H1 (cell line): ENCODE measurements at regions not wholly inside any gene's neighbourhood (a gene's known extent, or its start where the extent isn't known, plus 50 kb on each side); places are given as distances from the start of the nearest gene placed in this dataset.

ENCODE experiments used
- ATF3 ChIP-seq: IDR thresholded peaks from 2 replicates; pipeline ENCODE4 v1.6.1; 2011; ENCODE audit warnings: low read depth, mild to moderate bottlenecking, low read length; ENCODE audit not compliant: insufficient read depth
- MAX ChIP-seq: IDR thresholded peaks from 2 replicates; pipeline ENCODE4 v1.6.1; 2012; ENCODE audit warnings: inconsistent platforms
- TCF12 ChIP-seq: IDR thresholded peaks from 2 replicates; pipeline ENCODE4 v1.6.1; 2011; ENCODE audit warnings: low read depth, mild to moderate bottlenecking, low read length
- TF ChIP-seq, protein P1 (sequence below): fragments of 300-600 bp; sonication (generic); IDR thresholded peaks from 2 replicates; pipeline ENCODE4 v1.7.1; 2012; ENCODE audit warnings: low read length, moderate library complexity, mild to moderate bottlenecking, inconsistent platforms; ENCODE audit not compliant: insufficient replicate concordance
- TF ChIP-seq, protein P2 (sequence below): IDR thresholded peaks from 2 replicates; pipeline ENCODE4 v1.6.1; 2012; ENCODE audit warnings: low read length, inconsistent platforms

GRCh38 chr11:121777056-121777455, 324.3 kb upstream of the SORL1-AS1 start (continued):
- TF ChIP-seq, protein P1, sequence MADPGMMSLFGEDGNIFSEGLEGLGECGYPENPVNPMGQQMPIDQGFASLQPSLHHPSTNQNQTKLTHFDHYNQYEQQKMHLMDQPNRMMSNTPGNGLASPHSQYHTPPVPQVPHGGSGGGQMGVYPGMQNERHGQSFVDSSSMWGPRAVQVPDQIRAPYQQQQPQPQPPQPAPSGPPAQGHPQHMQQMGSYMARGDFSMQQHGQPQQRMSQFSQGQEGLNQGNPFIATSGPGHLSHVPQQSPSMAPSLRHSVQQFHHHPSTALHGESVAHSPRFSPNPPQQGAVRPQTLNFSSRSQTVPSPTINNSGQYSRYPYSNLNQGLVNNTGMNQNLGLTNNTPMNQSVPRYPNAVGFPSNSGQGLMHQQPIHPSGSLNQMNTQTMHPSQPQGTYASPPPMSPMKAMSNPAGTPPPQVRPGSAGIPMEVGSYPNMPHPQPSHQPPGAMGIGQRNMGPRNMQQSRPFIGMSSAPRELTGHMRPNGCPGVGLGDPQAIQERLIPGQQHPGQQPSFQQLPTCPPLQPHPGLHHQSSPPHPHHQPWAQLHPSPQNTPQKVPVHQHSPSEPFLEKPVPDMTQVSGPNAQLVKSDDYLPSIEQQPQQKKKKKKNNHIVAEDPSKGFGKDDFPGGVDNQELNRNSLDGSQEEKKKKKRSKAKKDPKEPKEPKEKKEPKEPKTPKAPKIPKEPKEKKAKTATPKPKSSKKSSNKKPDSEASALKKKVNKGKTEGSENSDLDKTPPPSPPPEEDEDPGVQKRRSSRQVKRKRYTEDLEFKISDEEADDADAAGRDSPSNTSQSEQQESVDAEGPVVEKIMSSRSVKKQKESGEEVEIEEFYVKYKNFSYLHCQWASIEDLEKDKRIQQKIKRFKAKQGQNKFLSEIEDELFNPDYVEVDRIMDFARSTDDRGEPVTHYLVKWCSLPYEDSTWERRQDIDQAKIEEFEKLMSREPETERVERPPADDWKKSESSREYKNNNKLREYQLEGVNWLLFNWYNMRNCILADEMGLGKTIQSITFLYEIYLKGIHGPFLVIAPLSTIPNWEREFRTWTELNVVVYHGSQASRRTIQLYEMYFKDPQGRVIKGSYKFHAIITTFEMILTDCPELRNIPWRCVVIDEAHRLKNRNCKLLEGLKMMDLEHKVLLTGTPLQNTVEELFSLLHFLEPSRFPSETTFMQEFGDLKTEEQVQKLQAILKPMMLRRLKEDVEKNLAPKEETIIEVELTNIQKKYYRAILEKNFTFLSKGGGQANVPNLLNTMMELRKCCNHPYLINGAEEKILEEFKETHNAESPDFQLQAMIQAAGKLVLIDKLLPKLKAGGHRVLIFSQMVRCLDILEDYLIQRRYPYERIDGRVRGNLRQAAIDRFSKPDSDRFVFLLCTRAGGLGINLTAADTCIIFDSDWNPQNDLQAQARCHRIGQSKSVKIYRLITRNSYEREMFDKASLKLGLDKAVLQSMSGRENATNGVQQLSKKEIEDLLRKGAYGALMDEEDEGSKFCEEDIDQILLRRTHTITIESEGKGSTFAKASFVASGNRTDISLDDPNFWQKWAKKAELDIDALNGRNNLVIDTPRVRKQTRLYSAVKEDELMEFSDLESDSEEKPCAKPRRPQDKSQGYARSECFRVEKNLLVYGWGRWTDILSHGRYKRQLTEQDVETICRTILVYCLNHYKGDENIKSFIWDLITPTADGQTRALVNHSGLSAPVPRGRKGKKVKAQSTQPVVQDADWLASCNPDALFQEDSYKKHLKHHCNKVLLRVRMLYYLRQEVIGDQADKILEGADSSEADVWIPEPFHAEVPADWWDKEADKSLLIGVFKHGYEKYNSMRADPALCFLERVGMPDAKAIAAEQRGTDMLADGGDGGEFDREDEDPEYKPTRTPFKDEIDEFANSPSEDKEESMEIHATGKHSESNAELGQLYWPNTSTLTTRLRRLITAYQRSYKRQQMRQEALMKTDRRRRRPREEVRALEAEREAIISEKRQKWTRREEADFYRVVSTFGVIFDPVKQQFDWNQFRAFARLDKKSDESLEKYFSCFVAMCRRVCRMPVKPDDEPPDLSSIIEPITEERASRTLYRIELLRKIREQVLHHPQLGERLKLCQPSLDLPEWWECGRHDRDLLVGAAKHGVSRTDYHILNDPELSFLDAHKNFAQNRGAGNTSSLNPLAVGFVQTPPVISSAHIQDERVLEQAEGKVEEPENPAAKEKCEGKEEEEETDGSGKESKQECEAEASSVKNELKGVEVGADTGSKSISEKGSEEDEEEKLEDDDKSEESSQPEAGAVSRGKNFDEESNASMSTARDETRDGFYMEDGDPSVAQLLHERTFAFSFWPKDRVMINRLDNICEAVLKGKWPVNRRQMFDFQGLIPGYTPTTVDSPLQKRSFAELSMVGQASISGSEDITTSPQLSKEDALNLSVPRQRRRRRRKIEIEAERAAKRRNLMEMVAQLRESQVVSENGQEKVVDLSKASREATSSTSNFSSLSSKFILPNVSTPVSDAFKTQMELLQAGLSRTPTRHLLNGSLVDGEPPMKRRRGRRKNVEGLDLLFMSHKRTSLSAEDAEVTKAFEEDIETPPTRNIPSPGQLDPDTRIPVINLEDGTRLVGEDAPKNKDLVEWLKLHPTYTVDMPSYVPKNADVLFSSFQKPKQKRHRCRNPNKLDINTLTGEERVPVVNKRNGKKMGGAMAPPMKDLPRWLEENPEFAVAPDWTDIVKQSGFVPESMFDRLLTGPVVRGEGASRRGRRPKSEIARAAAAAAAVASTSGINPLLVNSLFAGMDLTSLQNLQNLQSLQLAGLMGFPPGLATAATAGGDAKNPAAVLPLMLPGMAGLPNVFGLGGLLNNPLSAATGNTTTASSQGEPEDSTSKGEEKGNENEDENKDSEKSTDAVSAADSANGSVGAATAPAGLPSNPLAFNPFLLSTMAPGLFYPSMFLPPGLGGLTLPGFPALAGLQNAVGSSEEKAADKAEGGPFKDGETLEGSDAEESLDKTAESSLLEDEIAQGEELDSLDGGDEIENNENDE = no peak
- TF ChIP-seq ATF3 = no peak
- no peak for TF ChIP-seq TCF12
- no peak for TF ChIP-seq MAX
- TF ChIP-seq, protein P2, sequence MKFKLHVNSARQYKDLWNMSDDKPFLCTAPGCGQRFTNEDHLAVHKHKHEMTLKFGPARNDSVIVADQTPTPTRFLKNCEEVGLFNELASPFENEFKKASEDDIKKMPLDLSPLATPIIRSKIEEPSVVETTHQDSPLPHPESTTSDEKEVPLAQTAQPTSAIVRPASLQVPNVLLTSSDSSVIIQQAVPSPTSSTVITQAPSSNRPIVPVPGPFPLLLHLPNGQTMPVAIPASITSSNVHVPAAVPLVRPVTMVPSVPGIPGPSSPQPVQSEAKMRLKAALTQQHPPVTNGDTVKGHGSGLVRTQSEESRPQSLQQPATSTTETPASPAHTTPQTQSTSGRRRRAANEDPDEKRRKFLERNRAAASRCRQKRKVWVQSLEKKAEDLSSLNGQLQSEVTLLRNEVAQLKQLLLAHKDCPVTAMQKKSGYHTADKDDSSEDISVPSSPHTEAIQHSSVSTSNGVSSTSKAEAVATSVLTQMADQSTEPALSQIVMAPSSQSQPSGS = no peak
